A549 (cell line): ENCODE measurements at regions not wholly inside any gene's neighbourhood (a gene's known extent, or its start where the extent isn't known, plus 50 kb on each side); places are given as distances from the start of the nearest gene placed in this dataset.

Source experiments
- EP300 ChIP-seq, 2 experiments: fragments of >200 bp; sonication (Bioruptor Twin); formaldehyde crosslinking; IDR thresholded peaks; 2 replicates in 1 of 2; 3 replicates in 1 of 2; pipeline ENCODE4 v1.6.1; 2016 to 2017
- MAZ ChIP-seq: fragments of 150-350 bp; IDR thresholded peaks from 2 replicates; pipeline ENCODE4 v1.6.1; 2014; ENCODE audit warnings: antibody characterized with exemption, low read depth, low read length, borderline replicate concordance
- PHF8 ChIP-seq: fragments of 200-600 bp; sonication (generic); IDR thresholded peaks from 2 replicates; pipeline ENCODE4 v1.6.1; 2016; ENCODE audit warnings: low read depth, mild to moderate bottlenecking, antibody characterized with exemption, moderate library complexity, borderline replicate concordance
- POLR2A ChIP-seq: IDR thresholded peaks from 2 replicates; pipeline ENCODE4 v1.6.1; 2012; ENCODE audit warnings: mild to moderate bottlenecking, low read length
- TF ChIP-seq, protein P1 (sequence below): IDR thresholded peaks from 2 replicates; pipeline ENCODE4 v1.6.1; 2012
- TF ChIP-seq, protein P2 (sequence below): fragments of 200-600 bp; sonication (generic); IDR thresholded peaks from 2 replicates; pipeline ENCODE4 v1.6.1; 2016; ENCODE audit warnings: antibody characterized with exemption, mild to moderate bottlenecking, moderate library complexity
- TF ChIP-seq, protein P3 (sequence below): fragments of >200 bp; sonication (Bioruptor Twin); formaldehyde crosslinking; IDR thresholded peaks from 3 replicates; pipeline ENCODE4 v1.5.1; 2016

DNA sequence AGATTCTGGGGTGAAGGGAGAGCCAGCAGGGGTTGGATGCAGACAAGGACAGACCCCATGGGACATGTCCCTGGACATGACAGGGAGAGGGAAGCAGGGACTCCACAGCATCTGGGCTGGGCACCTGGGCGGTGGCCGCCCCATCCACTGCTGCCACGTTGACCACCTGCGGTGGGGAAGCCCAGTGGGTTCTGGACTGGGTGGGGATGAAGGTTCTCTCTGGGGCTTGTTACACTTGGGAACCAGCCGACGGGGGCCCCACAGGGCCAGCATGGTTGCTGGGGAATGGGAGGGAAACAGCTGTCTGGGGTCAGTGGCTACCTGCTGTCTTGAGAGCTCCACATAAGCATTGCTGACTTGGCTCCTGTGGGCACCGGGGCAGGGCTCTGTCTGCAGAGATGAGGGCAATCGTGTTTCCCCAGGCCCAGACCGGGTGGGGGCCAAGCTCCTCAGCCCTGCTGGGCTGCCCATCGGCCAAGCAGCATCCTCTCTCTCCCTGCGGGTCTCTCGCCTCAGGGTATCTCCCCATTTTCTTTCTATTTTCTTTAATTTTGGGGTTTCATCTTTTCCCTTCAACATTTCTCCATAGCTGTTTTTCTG lies 443.6 kb upstream of the PFKP start:
- TF ChIP-seq, protein P1, sequence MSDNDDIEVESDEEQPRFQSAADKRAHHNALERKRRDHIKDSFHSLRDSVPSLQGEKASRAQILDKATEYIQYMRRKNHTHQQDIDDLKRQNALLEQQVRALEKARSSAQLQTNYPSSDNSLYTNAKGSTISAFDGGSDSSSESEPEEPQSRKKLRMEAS = no peak
- TF ChIP-seq MAZ (no peak), PHF8 (no peak), POLR2A (no peak), EP300 (IDR thresholded peaks at IDR 0.05) (no peak)
- TF ChIP-seq, protein P2, sequence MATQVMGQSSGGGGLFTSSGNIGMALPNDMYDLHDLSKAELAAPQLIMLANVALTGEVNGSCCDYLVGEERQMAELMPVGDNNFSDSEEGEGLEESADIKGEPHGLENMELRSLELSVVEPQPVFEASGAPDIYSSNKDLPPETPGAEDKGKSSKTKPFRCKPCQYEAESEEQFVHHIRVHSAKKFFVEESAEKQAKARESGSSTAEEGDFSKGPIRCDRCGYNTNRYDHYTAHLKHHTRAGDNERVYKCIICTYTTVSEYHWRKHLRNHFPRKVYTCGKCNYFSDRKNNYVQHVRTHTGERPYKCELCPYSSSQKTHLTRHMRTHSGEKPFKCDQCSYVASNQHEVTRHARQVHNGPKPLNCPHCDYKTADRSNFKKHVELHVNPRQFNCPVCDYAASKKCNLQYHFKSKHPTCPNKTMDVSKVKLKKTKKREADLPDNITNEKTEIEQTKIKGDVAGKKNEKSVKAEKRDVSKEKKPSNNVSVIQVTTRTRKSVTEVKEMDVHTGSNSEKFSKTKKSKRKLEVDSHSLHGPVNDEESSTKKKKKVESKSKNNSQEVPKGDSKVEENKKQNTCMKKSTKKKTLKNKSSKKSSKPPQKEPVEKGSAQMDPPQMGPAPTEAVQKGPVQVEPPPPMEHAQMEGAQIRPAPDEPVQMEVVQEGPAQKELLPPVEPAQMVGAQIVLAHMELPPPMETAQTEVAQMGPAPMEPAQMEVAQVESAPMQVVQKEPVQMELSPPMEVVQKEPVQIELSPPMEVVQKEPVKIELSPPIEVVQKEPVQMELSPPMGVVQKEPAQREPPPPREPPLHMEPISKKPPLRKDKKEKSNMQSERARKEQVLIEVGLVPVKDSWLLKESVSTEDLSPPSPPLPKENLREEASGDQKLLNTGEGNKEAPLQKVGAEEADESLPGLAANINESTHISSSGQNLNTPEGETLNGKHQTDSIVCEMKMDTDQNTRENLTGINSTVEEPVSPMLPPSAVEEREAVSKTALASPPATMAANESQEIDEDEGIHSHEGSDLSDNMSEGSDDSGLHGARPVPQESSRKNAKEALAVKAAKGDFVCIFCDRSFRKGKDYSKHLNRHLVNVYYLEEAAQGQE = no peak
- TF ChIP-seq, protein P3, sequence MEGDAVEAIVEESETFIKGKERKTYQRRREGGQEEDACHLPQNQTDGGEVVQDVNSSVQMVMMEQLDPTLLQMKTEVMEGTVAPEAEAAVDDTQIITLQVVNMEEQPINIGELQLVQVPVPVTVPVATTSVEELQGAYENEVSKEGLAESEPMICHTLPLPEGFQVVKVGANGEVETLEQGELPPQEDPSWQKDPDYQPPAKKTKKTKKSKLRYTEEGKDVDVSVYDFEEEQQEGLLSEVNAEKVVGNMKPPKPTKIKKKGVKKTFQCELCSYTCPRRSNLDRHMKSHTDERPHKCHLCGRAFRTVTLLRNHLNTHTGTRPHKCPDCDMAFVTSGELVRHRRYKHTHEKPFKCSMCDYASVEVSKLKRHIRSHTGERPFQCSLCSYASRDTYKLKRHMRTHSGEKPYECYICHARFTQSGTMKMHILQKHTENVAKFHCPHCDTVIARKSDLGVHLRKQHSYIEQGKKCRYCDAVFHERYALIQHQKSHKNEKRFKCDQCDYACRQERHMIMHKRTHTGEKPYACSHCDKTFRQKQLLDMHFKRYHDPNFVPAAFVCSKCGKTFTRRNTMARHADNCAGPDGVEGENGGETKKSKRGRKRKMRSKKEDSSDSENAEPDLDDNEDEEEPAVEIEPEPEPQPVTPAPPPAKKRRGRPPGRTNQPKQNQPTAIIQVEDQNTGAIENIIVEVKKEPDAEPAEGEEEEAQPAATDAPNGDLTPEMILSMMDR = no peak
